HCT116 (cell line): ENCODE measurements at regions not wholly inside any gene's neighbourhood (a gene's known extent, or its start where the extent isn't known, plus 50 kb on each side); places are given as distances from the start of the nearest gene placed in this dataset.

ENCODE experiments used
- ATAC-seq: fragments of 200-7000 bp; cut with Tn5 transposase; 2 replicates; pipeline ENCODE4 v1.9.1; 2020; ENCODE audit warnings: mild to moderate bottlenecking, moderate library complexity
- BruUV-seq: library from RNA; stranded (reverse); fragments of 400-500 nt; replicated peaks from 2 replicates; lab custom pipeline; 2021; lab: Mats Ljungman, UMichigan
- CTCF ChIA-PET: fragments of 300-600 bp; sonication (Branson Sonifier 250); formaldehyde crosslinking; loops from one replicate; lab custom pipeline; 2021; ENCODE audit warnings: antibody characterized with exemption; lab: Charles Lee
- POLR2A ChIA-PET: fragments of 300-600, 350-600 bp; sonication (Branson Sonifier 250); formaldehyde crosslinking; loops from one replicate; lab custom pipeline; 2021; ENCODE audit warnings: antibody characterized with exemption; lab: Charles Lee
- RAD21 ChIA-PET, 2 experiments: fragments of 300-600 bp; sonication (Branson Sonifier 250); formaldehyde crosslinking; loops; one replicate each; lab custom pipeline; 2023; ENCODE audit warnings: low total read pairs in 2 of 2; ENCODE audit not compliant: uncharacterized antibody in 2 of 2, unreplicated experiment in 2 of 2, low non-redundant PET in 1 of 2; lab: Charles Lee
- DNase-seq: peaks from one replicate; pipeline ENCODE4 v3.0.0-alpha.2; 2010; ENCODE audit warnings: low read depth, low spot score
- H2AFZ ChIP-seq: fragments of 200-600 bp; shearing (Covaris generic), sonication (generic); 2 replicates; pipeline ENCODE4 v1.6.1; 2017; ENCODE audit warnings: low read depth, mixed run types, mixed read lengths, antibody characterized with exemption, low read length; ENCODE audit not compliant: poor library complexity, severe bottlenecking
- H3K27ac ChIP-seq: 2 replicates; pipeline ENCODE4 v1.5.1; 2012; ENCODE audit warnings: low read depth, low read length
- H3K27me3 ChIP-seq: fragments of 200-600 bp; sonication (generic); 2 replicates; pipeline ENCODE4 v1.6.1; 2016; ENCODE audit warnings: mixed run types, low read length, mixed read lengths; ENCODE audit not compliant: insufficient read depth
- H3K36me3 ChIP-seq, 2 experiments: fragments of 200-500 bp in 1 of 2; fragments of 200-600 bp in 1 of 2; sonication (Bioruptor generic) in 1 of 2; sonication (generic) in 1 of 2; 2 replicates each; pipeline versions ENCODE4 v1.5.1 to v1.6.1; 2014 to 2016; ENCODE audit warnings: low read length in 2 of 2, inconsistent platforms in 1 of 2, mixed read lengths in 1 of 2, mixed run types in 1 of 2; ENCODE audit not compliant: insufficient read depth in 2 of 2, control insufficient read depth in 1 of 2
- H3K4me1 ChIP-seq, 2 experiments: fragments of 200-600 bp in 1 of 2; sonication (generic) in 1 of 2; 2 replicates each; pipeline versions ENCODE4 v1.5.1 to v1.6.1; 2012 to 2017; ENCODE audit warnings: low read length in 2 of 2, inconsistent platforms in 1 of 2, mild to moderate bottlenecking in 1 of 2, mixed read lengths in 1 of 2, mixed run types in 1 of 2, moderate library complexity in 1 of 2; ENCODE audit not compliant: insufficient read depth in 2 of 2, control insufficient read depth in 1 of 2
- H3K4me2 ChIP-seq: fragments of 200-600 bp; sonication (generic); 2 replicates; pipeline ENCODE4 v1.6.1; 2017; ENCODE audit warnings: mixed run types, low read length, mixed read lengths
- H3K4me3 ChIP-seq, 2 experiments: fragments of 200-600 bp in 1 of 2; sonication (generic) in 1 of 2; replicated peaks in 1 of 2; 2 replicates each; pipeline ENCODE4 v1.5.1; 2011 to 2016; ENCODE audit warnings: low read length in 2 of 2, control low read depth in 1 of 2, low read depth in 1 of 2, mild to moderate bottlenecking in 1 of 2, mixed read lengths in 1 of 2, mixed run types in 1 of 2
- H3K79me2 ChIP-seq: fragments of 200-600 bp; sonication (generic); 2 replicates; pipeline ENCODE4 v1.6.1; 2017; ENCODE audit warnings: mild to moderate bottlenecking, mixed run types, low read length, moderate library complexity, mixed read lengths; ENCODE audit not compliant: insufficient read depth
- H3K9ac ChIP-seq: fragments of 200-600 bp; sonication (generic); 2 replicates; pipeline ENCODE4 v1.6.1; 2016; ENCODE audit warnings: low read length, mixed read lengths
- H3K9me2 ChIP-seq: fragments of 200-600 bp; sonication (generic), shearing (Covaris generic); 2 replicates; pipeline ENCODE4 v1.6.1; 2017; ENCODE audit warnings: mixed run types, mild to moderate bottlenecking, moderate library complexity; ENCODE audit not compliant: insufficient read depth
- H3K9me3 ChIP-seq, 2 experiments: fragments of 200-500 bp in 1 of 2; fragments of 200-600 bp in 1 of 2; sonication (Bioruptor generic) in 1 of 2; sonication (generic) in 1 of 2; 2 replicates each; pipeline ENCODE4 v1.6.1; 2014 to 2017; ENCODE audit warnings: low read length in 2 of 2, mixed read lengths in 2 of 2, inconsistent platforms in 1 of 2, low read depth in 1 of 2, mild to moderate bottlenecking in 1 of 2, mixed run types in 1 of 2, moderate library complexity in 1 of 2; ENCODE audit not compliant: control insufficient read depth in 1 of 2, insufficient read depth in 1 of 2
- H4K20me1 ChIP-seq: fragments of 200-600 bp; sonication (generic), shearing (Covaris generic); 2 replicates; pipeline ENCODE4 v1.6.1; 2017; ENCODE audit warnings: mixed run types, mild to moderate bottlenecking, moderate library complexity; ENCODE audit not compliant: insufficient read depth
- CTCF ChIP-seq, 3 experiments: fragments of 200-600 bp in 1 of 3; sonication (generic) in 1 of 3; IDR thresholded peaks in 2 of 3; conservative IDR thresholded peaks in 1 of 3; 2 replicates each; pipeline ENCODE4 v1.5.1; 2012 to 2017; ENCODE audit warnings: low read depth in 2 of 3, low read length in 2 of 3, antibody characterized with exemption in 1 of 3, borderline replicate concordance in 1 of 3, control low read depth in 1 of 3, mild to moderate bottlenecking in 1 of 3, mixed read lengths in 1 of 3, mixed run types in 1 of 3, moderate library complexity in 1 of 3; ENCODE audit not compliant: insufficient read depth in 1 of 3
- ELF1 ChIP-seq: IDR thresholded peaks from 2 replicates; pipeline ENCODE4 v1.6.1; 2012; ENCODE audit warnings: low read depth, borderline replicate concordance
- EZH2phosphoT487 ChIP-seq: fragments of 200-600 bp; IDR thresholded peaks from 2 replicates; pipeline ENCODE4 v1.6.1; 2018; ENCODE audit warnings: antibody characterized with exemption, borderline replicate concordance
- FOSL1 ChIP-seq: IDR thresholded peaks from 2 replicates; pipeline ENCODE4 v1.6.1; 2012; ENCODE audit warnings: low read depth
- JUND ChIP-seq: IDR thresholded peaks from 2 replicates; pipeline ENCODE4 v1.6.1; 2012
- POLR2A ChIP-seq: IDR thresholded peaks from 2 replicates; pipeline ENCODE4 v1.7.0; 2011; ENCODE audit warnings: borderline replicate concordance; ENCODE audit not compliant: insufficient read depth, insufficient read length; ENCODE audit errors: extremely low read depth
- POLR2AphosphoS5 ChIP-seq: IDR thresholded peaks from 2 replicates; pipeline ENCODE4 v1.6.1; 2011; ENCODE audit warnings: mild to moderate bottlenecking, low read depth, low read length, moderate library complexity
- TCF7L2 ChIP-seq: IDR thresholded peaks from 2 replicates; pipeline ENCODE4 v1.7.0; 2011; ENCODE audit warnings: borderline replicate concordance, inconsistent platforms; ENCODE audit not compliant: insufficient read depth, insufficient read length; ENCODE audit errors: extremely low read depth
- YY1 ChIP-seq: IDR thresholded peaks from 2 replicates; pipeline ENCODE4 v1.6.1; 2011; ENCODE audit warnings: low read length, low read depth, moderate library complexity, mild to moderate bottlenecking; ENCODE audit not compliant: insufficient replicate concordance; ENCODE audit errors: extremely low read depth
- ZFX ChIP-seq: fragments of 450-650 bp; IDR thresholded peaks from 2 replicates; pipeline ENCODE4 v1.6.1; 2017
- intact Hi-C: fragments of 100-400 bp; cut with micrococcal nuclease; formaldehyde crosslinking; loops from 2 replicates; pipeline ENCODE4 v1.10.0; 2022
- TF ChIP-seq, protein P1 (sequence below): IDR thresholded peaks from 2 replicates; pipeline ENCODE4 v1.6.1; 2012; ENCODE audit warnings: low read depth
- TF ChIP-seq, protein P2 (sequence below): IDR thresholded peaks from 2 replicates; pipeline ENCODE4 v1.6.1; 2012

DNA sequence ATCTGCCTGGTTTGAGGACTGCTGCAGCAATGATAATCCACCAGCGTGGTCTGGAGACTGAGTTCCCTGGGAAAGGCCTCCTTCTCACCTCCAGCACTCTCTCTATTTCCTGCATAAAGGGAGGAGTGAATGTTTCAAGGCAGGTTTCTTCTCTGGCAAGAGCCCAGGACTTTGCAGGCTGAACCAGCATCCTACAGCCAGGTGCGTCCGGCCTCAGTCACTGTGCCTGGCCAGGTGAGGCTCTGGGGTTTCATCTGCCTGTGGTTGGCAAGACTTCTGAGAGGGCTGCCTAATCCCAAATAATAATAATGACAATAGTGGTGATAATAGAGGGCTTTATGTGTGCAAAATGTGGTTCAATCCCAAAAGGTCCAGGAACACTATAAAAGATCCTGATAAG lies 269.0 kb upstream of the TBC1D5 start (continued):
- TF ChIP-seq CTCF (IDR thresholded peaks at IDR 0.05 in 2 of 3, conservative IDR thresholded peaks at IDR 0.05 in 1 of 3; ENCODE audit: borderline replicate concordance in 1 of 3, insufficient read depth in 1 of 3, low read depth in 2 of 3, low read length in 2 of 3) = no peak

DNA sequence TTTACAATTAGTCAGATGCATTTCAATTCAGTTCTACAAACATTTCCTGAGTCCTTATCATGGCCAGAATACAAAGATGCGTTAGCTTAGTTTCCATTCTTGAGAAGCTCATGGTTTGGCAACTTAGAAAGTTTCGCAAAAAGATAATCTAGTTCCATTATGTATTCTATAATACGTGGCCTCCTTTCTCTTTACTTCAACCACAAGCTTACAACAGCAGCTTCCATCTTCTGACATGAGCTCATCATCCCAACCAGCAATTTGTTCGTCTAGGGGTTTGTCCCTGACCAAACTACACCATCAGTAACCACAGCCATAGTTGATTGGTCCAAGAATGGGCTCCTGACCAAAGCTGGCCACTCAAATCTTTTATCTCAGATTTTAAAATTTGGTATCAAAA lies 267.6 kb upstream of the TBC1D5 start:
- no peak overlapping the region for H3K9ac ChIP-seq
- H3K36me3 ChIP-seq = no peaks in the 10 kb centered on the region
- intact Hi-C loops = no loop called here
- BruUV-seq = no TSS peak
- no peak overlapping the region for H2AFZ ChIP-seq
- ATAC-seq (no peak), DNase-seq (no peak)
- no peaks in the 10 kb centered on the region for H3K4me1 ChIP-seq
- ChIA-PET POLR2A (interaction anchor here (1.6 kb wide), 1 partner anchor 12 kb away, joined by 3 read pairs; no protein-coding TSS in a partner anchor), RAD21 (no interaction called here), CTCF (interaction anchor here (1.6 kb wide), 1 partner anchor 167 kb away, joined by 3 read pairs; no protein-coding TSS in a partner anchor)
- no peak overlapping the region for H3K27ac ChIP-seq
- no peaks in the 10 kb centered on the region for H4K20me1 ChIP-seq
- no peak overlapping the region for H3K4me2 ChIP-seq
- no peak overlapping the region for H3K4me3 ChIP-seq
- no peaks in the 10 kb centered on the region for H3K9me3 ChIP-seq
- no peaks in the 10 kb centered on the region for H3K79me2 ChIP-seq
- H3K27me3 ChIP-seq = no peaks in the 10 kb centered on the region
- TF ChIP-seq POLR2AphosphoS5 (no peak), FOSL1 (no peak)
- H3K9me2 ChIP-seq = no peaks in the 10 kb centered on the region

DNA sequence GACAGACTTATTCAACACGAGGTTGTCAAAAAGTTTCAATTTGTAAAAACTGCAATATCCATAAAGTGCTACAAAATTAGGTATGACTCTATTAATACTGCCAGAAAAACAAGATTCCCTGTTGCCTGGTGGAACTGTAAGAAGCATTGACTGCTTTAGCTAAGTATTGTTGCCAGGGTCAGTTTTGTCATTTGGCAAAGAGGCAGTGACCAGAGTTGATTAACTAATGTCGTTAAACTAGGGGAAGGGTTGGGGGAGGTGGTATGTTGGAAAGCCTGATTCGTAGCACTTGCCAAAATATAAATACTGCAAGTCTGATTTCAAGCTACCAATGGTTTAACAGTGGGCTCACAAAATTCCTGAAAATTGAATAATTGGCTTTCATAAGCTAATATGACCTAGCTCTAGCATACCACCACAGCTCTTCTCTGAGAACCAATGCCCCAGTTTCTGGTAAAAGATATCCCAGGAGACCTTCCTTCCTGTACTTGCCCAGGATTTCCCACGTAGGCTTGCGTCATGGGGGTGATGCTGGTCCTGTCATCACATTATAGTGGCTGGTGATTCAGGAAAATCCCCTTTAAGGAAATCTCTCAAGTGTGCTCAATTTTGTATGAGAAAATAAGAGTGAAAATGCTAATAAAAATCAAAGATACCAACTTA lies 266.4 kb upstream of the TBC1D5 start:
- CTCF ChIA-PET = interaction anchor here (1.6 kb wide), 1 partner anchor 166 kb away, joined by 3 read pairs; no protein-coding TSS in a partner anchor
- H3K79me2 ChIP-seq = no peaks in the 10 kb centered on the region
- no peak for ATAC-seq
- TF ChIP-seq POLR2A = no peak
- TF ChIP-seq YY1 = no peak
- TF ChIP-seq, protein P1, sequence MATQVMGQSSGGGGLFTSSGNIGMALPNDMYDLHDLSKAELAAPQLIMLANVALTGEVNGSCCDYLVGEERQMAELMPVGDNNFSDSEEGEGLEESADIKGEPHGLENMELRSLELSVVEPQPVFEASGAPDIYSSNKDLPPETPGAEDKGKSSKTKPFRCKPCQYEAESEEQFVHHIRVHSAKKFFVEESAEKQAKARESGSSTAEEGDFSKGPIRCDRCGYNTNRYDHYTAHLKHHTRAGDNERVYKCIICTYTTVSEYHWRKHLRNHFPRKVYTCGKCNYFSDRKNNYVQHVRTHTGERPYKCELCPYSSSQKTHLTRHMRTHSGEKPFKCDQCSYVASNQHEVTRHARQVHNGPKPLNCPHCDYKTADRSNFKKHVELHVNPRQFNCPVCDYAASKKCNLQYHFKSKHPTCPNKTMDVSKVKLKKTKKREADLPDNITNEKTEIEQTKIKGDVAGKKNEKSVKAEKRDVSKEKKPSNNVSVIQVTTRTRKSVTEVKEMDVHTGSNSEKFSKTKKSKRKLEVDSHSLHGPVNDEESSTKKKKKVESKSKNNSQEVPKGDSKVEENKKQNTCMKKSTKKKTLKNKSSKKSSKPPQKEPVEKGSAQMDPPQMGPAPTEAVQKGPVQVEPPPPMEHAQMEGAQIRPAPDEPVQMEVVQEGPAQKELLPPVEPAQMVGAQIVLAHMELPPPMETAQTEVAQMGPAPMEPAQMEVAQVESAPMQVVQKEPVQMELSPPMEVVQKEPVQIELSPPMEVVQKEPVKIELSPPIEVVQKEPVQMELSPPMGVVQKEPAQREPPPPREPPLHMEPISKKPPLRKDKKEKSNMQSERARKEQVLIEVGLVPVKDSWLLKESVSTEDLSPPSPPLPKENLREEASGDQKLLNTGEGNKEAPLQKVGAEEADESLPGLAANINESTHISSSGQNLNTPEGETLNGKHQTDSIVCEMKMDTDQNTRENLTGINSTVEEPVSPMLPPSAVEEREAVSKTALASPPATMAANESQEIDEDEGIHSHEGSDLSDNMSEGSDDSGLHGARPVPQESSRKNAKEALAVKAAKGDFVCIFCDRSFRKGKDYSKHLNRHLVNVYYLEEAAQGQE = no peak
- TF ChIP-seq ELF1 = no peak
- TF ChIP-seq, protein P2, sequence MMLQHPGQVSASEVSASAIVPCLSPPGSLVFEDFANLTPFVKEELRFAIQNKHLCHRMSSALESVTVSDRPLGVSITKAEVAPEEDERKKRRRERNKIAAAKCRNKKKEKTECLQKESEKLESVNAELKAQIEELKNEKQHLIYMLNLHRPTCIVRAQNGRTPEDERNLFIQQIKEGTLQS = no peak
- no peak for TF ChIP-seq EZH2phosphoT487
- TF ChIP-seq ZFX = no peak
- no peak for TF ChIP-seq POLR2AphosphoS5
- no peak for TF ChIP-seq TCF7L2
- TF ChIP-seq JUND = no peak

More for the DNA sequence above, 266.4 kb upstream of the TBC1D5 start:
- no peak overlapping the region for H3K4me2 ChIP-seq
- H3K9me2 ChIP-seq = no peaks in the 10 kb centered on the region
- no TSS peak for BruUV-seq
- H2AFZ ChIP-seq = no peak overlapping the region
- intact Hi-C loops = no loop called here
- RAD21 ChIA-PET = no interaction called here
- H3K27ac ChIP-seq = no peak overlapping the region
- no peaks in the 10 kb centered on the region for H3K4me1 ChIP-seq
- H3K9me3 ChIP-seq = no peaks in the 10 kb centered on the region
- POLR2A ChIA-PET = interaction anchor here (1.6 kb wide), 1 partner anchor 13 kb away, joined by 3 read pairs; no protein-coding TSS in a partner anchor
- H3K36me3 ChIP-seq = no peaks in the 10 kb centered on the region
- DNase-seq = no peak
- H3K9ac ChIP-seq = no peak overlapping the region
- no peaks in the 10 kb centered on the region for H4K20me1 ChIP-seq
- H3K27me3 ChIP-seq = no peaks in the 10 kb centered on the region
- H3K4me3 ChIP-seq = no peak overlapping the region
